HG03060 (cell line): ENCODE measurements at regions not wholly inside any gene's neighbourhood (a gene's known extent, or its start where the extent isn't known, plus 50 kb on each side); places are given as distances from the start of the nearest gene placed in this dataset.

Experiments used
- ATAC-seq: cut with Tn5 transposase; IDR thresholded peaks from one replicate; pipeline ENCODE4 v1.9.1; 2021; ENCODE audit warnings: low read depth, moderate number of reproducible peaks; ENCODE audit not compliant: unreplicated experiment

DNA sequence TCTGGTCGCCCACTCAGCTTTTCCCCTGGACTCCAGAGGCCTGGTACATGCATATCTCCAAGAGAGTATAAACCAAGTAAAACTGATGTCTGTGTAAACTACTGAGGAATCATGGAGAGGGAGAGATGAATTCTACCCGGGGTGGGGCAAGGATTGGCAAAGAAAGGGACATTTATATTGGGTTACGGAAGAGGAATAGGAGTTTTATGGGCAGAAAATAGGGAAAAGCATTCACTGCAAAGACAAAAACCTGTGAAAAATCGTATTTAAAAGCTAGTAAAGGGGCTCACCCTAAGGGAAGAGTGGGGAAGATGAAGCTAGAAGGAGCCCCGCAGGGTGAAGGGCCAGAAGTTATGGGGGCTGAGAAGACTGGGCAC, 248.0 kb upstream of the KLF4 start:
- no peak for ATAC-seq

DNA sequence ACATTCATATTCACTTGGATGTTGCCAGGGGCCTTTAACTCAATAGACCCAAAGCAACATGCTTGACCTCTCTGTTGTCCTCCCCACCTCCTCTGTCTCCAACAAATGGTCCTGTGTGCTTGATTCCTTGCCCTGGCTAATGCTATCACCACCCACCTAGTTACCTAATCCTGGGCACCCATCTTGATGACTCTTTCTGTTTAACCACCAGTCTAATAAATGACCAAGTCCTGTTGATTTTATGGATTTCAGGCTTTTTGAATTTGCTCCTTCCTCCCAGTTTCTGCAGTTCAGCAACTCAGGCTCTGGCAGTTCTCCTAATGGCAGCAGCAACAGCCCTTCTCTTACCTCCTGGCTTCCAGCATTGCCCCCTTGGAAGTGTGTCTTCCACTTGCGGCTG, 246.3 kb upstream of the KLF4 start:
- no peak for ATAC-seq

DNA sequence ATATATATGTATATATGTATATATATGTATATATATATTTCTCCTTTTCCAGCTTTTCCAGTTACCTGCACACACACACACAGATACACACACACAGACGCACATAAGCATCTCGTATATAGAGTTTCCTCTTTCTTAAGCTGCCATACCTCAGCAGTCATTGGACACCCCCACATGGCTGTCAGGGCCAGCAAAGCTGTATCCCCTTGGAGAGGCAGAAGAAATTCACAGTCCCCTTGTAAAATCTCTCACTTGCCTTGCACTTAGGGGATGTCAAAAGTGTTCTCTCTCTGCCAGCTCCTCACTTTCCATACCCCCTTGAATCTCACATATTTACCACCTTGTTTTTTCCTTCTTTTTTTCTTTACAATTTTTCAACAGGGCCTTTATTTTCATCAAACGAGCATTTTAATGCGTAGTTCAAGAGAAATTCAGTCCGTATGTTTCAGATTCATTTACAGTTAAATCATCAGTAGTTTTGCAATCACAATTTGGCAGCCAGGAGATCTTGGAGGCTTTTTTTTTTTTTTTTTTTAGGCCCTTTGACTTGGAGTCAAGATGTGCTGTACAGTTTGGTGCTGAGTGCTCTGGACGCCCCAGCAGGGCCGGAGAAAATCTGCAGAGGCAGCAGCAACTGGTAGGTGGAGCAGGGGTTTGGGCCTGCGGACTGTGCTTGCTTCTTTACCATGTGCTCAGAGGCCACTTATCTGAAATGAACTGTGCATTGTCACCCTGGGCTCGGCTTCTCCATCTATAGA, 244.9 kb upstream of the KLF4 start:
- no peak for ATAC-seq

DNA sequence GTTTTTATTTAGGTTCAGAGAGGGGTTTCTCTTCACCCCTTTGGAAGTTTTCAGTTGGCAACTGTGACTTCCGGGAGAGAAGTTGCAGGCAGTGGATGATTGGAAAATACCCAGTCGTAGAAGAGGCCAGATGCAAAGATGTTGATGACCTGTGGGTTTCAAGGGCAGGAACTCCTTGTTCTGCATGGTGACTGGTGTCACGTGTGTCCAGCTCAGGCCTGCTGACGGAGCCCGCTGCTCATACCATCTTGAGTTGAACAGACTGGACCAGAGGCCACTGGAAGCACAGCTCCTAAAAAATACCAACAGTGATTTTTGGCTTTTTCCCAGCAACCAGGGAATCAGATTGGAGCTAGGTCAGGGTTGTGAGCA, 243.9 kb upstream of the KLF4 start:
- no peak for ATAC-seq

DNA sequence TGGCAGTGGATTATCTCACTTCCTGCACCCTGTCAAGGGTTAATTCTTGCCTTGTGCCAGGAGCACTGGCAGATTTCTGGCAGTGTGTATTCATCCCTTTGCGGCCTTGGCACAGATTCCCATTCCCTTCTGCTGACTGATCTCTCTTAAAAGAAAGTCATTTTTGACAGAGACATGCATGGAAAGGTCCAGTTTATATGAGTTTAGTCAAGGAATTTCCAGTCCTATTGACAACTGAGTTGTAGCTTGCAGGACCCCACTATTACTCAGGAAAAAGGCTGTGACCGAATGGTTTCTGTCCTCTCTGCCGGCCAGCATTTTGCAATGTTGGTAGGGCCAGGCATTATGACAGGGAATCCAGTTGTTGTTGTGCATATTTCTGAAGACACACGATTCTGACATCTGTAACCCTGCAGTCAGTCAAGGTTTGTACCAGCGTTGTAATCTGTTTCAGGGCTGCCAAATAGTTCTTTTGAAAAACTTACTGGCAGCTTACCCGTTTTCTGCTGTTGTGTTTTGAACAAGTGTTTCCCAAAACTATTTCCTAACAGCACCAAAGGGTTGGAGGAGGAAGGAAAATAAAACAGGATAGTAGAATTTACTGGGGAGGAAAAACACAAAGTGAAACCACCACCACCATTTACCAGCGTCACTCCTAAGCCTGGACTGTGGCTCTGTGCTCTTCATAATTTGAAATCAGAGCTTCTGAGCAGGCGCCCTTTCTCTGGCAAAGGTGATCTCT, 243.4 kb upstream of the KLF4 start:
- ATAC-seq, result no peak

DNA sequence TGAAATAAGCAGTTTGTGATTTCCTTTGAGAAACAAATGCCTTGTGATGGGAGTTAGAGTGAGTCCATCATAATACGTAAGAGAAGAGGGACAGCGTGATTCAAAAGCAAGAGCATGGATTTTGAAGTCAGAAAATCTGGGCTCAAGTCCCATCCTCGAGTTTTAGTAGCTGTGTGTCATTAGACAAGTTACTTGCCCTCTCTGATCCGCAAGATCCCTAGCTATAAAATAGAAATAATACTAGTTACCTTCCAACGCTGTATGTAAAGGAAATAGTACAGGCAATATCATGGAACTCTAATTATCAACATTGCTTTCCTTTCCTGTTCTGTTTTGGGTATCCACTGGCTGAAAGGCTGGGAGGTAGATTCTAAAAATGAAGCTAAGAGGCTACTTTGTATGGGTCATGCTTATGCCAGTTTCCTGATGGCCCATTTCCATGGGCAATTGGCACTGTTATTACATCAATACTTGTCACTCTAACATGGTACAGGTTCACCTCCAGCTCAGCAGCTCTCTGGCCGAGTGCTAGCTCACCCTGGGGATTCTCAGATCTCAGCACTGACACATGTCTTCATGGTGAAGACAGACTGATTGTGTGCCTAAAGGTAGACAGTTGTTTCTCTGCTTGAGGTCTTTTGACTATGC, 241.7 kb upstream of the KLF4 start:
- no peak for ATAC-seq

DNA sequence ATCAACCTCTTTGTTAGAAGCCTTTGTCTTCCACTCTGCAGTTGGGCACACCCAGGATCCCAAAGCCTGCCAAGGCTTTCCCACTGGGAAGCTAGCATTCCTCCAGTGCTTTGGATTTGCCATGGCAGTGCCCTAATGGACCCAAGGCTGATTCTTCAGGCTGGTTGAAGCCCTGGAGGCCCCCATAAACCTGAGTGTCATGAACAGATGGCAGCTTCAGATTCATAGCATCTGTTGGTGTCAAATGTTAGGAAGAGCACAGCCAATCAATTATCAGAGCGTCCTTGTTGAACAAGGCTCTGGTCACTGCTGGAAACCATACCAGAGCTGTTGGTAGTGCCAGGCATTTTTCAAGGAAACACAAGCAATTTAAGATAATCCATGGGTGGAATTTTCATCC, 241.1 kb upstream of the KLF4 start:
- no peak for ATAC-seq

DNA sequence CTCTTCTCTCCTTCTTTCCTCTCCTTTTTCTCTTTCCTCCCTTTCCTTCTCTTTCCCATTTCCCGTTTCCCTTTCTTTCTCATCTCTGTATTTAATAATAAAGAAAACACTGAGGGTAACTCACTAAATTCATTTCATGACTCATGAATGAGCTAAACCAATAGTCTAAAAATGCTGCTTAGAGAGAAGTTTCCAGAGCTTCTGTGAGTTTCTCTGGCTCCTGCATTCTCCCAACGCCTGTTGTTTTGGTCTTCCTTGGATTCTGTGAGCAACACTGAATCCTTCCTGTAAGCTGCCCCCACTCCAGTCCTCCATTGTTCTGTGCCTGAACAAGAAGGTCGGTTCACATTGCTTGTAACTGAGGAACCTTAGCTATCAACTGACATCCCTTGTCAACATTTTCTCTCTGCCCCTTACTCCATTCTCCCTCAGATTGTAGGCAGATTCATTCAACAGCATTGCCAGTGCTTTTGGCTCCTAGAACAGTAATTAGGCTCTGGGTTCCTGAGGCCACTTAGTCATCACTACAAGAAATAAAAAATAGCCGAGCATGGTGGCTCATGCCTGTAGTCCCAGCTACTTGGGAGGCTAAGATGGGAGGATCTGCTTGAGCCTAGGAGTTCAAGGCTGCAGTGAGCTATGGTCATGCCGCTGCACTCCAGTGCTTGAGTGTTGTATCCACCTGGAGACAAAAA, 237.7 kb upstream of the KLF4 start:
- ATAC-seq, result no peak

DNA sequence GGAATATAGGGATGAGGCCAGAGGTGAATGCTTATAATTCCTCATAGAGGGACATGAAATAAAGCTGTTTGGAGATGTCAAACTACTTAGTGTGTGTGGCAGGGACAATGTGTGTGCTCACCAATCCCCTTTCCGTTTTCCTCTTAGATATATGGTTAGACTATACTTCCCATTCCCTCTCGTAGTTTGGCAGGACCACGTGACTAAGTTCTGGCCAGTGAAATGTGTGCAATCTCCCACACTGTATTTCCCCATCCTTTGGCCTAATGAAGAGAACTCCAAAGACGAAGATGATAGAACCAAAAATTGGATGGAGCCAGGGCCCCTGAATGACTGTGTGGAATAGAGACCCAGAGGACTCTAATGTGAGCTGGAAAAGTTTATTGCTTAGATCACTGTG, 233.4 kb upstream of the KLF4 start:
- ATAC-seq, result no peak

DNA sequence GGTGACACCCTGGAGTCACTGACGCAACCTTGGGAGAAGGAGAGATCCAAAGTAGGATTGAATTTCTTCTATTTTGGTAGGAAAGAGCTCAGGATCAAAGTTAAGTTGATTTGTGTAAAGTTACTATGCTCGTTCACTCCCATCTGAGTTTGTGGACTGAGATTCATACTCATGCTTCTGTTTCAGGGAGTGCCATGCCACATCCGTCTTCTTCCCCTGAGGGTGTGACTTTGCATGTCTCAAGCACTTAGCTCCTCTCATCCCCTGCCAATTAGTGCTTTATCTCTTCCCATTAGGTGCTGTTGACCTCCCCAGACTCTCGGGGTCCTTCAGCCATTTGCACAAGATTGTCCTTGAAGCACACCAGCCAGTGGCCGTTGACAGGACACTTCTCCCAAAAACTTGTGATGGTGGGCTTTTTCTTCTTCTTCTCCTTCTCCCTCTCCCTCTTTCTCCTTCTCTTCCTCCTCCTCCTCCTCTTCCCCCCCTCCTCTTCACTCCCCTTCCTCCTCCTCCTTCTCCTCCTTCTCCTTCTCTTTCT, 232.2 kb upstream of the KLF4 start:
- no peak for ATAC-seq

DNA sequence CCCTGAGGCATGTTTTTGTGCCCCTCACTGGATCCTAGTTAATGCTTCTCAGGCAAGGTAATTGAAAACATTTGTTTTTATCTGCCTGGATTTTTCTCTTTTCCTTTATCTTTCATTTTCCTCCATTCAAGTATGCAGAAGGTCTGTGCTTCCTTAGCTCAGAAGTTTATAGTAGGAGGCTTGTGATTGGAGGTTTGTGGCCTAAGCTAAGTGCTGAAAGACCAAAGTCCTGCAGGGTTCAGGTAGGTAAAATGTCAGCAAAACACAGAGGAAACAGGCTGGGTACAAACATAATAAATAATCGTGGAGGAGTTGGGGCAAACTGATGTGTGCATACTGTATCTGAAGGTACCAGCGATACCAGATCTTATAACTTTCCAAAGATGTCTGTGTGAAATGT, 230.9 kb upstream of the KLF4 start:
- no peak for ATAC-seq

DNA sequence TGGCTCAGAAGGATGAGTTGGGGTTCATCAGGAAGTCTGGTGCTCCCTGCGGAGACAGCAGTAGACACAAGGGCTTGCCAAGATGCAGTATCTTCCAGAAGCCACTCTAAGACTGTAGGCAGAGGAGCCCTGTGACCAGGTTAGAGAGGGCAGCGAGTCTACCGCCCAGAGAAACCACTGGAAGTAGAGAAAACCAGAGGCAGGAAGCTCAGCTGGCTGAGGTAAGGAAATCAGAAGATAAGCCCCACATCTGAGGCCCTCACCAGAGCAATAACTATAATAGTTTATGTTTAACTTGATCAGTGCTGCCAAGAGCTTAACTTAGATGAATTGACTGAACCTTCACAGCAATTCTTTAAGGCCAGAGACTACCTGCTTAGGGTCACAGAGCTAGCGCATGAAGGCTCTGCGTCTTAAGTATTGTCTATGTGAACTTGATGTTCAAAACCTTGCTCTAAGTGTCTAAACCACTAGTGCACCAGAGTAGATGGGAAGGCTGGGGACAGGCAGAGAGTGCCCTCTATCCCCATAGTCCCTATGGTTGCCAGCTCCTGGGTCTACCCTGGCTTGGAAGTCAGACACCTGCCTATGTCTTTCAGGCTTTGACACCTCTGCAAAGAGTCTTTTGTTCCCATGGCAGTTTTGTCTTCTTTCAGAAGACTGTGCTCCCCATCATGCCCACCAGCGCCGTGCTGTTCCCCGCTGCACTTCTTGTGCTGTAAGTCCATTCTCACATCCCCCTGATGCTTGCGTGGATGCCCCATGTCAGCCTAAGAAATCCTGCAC, 228.2 kb upstream of the KLF4 start:
- ATAC-seq, result no peak

DNA sequence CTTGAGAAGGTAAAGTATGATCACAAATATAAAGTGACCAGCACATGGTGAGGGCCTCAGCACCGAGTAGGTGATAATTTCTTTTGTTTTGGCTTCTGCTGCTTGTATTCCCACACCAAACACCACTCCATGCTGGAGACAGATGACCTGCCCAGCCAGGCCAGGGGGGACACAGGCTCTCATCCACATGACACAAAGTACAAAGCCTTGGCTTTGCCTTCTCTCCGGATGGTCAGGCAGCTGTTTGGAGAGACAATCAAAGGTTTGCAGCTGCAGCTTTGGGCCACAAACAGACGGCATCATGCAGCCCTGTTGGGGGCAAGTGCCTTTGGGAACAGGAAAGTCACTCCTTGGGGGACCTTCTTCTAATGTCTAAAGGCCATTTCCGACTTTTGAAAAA, 226.2 kb upstream of the KLF4 start:
- ATAC-seq, result no peak

DNA sequence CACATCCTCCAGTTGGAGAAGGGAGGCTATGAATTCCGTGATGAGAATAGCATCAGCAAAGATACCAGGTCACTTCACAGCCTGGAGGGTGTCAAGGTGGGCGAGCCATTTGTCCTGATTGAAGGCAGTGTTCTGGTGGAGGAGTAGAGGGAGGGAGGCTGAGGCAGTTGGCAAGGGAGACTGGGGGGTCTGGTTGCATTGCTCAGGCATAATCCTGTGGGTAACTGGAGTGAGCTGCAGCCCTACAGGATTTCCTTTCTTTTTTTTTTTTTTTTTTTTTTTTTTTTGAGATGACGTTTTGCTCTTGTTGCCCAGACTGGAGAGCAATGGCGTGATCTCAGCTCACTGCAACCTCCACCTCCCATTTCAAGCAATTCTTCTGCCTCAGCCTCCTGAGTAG, 223.9 kb upstream of the KLF4 start:
- no peak for ATAC-seq

DNA sequence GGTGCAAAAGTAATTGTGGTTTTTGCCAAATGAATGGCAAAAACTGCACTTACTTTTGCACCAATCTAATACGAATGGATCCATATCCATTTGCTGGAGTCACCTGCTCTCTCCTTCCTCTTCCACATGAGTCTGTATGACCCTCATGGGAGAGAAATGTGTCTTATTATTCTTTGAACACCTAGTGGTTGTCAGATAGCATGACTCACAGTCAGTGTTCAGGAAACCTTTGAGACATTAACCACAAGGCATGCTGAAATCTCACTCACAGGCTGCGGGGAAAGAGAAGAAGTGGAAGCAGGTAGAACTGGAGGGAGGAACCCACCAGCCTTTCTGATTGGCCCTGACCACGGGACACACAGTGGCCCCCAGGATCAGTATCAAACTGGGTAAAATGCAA, 222.8 kb upstream of the KLF4 start:
- no peak for ATAC-seq

DNA sequence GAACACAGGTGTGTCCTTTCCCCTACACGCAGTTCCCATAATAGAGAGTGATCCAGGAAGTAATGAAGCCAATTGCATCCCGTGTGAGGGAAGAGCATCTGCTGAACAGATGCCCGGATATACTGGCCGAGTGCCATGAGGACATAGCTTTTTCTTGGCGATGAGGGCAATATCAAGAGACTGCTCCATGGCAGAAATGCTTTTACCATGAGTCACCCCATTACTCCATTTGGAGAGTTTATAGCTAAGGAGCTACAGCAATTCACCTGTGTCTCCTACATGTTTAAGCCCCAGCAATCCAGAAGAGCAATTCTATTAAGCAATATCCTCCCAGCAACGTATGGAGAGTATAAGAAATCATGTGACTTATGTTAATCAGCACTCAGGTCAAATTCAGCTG, 222.0 kb upstream of the KLF4 start:
- ATAC-seq, result no peak

DNA sequence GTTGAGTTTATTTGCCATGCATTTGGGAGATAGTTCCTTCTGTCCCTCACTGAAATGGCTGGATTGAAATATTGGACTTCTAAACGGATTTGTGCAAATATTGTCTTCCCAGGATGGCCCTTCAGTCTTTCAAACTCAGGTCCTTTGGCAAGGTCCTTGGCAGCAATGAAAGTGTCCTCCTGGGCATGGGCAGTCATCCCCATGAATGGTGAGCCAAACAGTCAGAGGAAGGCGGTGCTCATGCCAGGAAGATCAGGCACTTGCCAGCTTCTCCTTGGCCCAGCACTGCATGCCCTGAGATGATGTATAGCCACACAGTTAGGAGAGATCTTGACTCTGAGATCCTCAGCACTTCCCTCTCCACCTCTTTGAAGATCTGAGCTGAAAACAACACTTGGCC, 221.4 kb upstream of the KLF4 start:
- ATAC-seq, result no peak

DNA sequence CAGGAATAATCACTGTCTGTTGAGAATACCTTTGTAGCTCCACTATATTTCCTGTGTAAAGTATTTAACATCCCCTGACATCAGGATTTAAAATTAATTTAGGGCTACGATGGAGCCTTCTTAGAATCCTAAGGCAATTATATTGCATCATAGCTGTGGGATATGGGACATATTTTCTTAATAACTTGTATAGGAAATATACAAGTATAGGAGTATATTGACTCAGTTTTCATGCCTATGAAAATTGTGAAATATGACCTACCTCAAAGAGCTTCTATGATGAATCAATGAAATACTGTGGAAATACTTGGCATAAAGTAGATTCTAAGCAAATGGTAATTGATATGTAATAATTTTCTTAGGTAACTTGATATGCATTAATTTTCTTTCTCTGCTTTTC, 221.0 kb upstream of the KLF4 start:
- no peak for ATAC-seq

DNA sequence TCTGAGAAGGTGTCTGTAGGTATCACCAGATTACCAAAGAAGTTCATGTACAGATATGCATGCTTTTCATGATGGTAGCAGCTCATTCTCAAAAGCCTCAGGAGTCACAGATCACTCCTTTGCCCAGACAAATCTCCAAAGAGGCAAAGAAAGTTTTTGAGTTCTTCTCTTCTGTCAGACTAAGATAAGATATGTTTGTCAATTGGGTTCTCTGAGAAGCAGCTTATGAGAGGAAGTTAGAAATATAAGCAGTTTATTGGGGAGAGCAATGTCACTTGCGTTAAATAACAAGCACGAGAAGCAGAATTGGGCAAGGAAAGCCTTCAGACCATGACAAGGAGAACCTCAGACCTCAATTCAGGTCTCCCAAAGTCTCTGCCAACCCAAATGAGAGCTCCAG, 219.2 kb upstream of the KLF4 start:
- ATAC-seq, result no peak

DNA sequence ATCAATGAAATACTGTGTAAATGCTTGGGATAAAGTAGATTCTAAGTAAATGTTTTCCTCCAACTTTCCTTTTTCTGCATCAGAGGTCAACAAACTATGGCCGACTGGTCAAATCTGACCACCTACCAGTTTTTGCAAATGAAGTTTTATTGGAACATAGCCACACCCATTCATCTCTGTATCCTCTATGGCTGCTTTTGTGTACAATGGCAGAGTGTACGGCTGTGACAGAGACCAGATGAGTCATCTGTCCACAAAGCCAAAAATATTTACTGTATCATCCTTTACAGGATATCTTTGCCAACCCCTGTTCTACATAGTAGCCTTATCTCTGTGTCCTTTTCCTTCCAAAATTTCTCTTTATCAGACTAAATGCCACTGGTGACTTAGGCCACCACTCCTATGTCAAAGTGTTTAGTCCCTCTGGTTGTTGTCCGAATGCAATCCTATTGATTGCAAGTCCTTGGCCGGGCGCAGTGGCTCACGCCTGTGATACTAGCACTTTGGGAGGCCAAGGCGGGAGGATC, 218.4 kb upstream of the KLF4 start:
- ATAC-seq, result no peak
